HG02885 (cell line): ENCODE measurements at regions not wholly inside any gene's neighbourhood (a gene's known extent, or its start where the extent isn't known, plus 50 kb on each side); places are given as distances from the start of the nearest gene placed in this dataset.
"Not testable (repeated sequence)": the region's sequence is repeated elsewhere in the genome, so short reads cannot be mapped to it uniquely, and the experiment has no call there.

Experiments
- ATAC-seq: cut with Tn5 transposase; IDR thresholded peaks from one replicate; pipeline ENCODE4 v1.9.1; 2021; ENCODE audit warnings: mild to moderate bottlenecking; ENCODE audit not compliant: unreplicated experiment, poor library complexity

- peak; percentile 50 for ATAC-seq
These were observed 108.7 kb upstream of the TMEM170B start for GRCh38 chr6:11428895-11429294.

GRCh38 chr6:11428371-11428770 lies 109.2 kb upstream of the TMEM170B start:
- no peak for ATAC-seq

- no peak for ATAC-seq
These were observed 109.8 kb upstream of the TMEM170B start for GRCh38 chr6:11427723-11428245.

- ATAC-seq = no peak
These were observed 110.3 kb upstream of the TMEM170B start for GRCh38 chr6:11427091-11427722.

- ATAC-seq = no peak
These were observed 111.0 kb upstream of the TMEM170B start for GRCh38 chr6:11426571-11426970.

- ATAC-seq = no peak
These were observed 111.7 kb upstream of the TMEM170B start for GRCh38 chr6:11425876-11426275.

GRCh38 chr6:11425431-11425871 lies 112.1 kb upstream of the TMEM170B start:
- no peak for ATAC-seq

- no peak for ATAC-seq
These were observed 113.0 kb upstream of the TMEM170B start for GRCh38 chr6:11424395-11425034.

- no peak for ATAC-seq
These were observed 113.9 kb upstream of the TMEM170B start for GRCh38 chr6:11423667-11424066.

GRCh38 chr6:11423072-11423471 lies 114.5 kb upstream of the TMEM170B start:
- ATAC-seq = peak; percentile 73

- ATAC-seq = no peak
These were observed 117.6 kb upstream of the TMEM170B start for GRCh38 chr6:11419763-11420453.

GRCh38 chr6:11418290-11418905 lies 119.2 kb upstream of the TMEM170B start:
- ATAC-seq = no peak

GRCh38 chr6:11416936-11417576 lies 120.5 kb upstream of the TMEM170B start:
- ATAC-seq = no peak

- ATAC-seq = not testable (repeated sequence)
These were observed 121.2 kb upstream of the TMEM170B start for GRCh38 chr6:11416099-11416935.

GRCh38 chr6:11415557-11415956 lies 122.0 kb upstream of the TMEM170B start:
- ATAC-seq = no peak

- no peak for ATAC-seq
These were observed 123.2 kb upstream of the TMEM170B start for GRCh38 chr6:11414176-11414963.

GRCh38 chr6:11413728-11414127 lies 123.8 kb upstream of the TMEM170B start:
- no peak for ATAC-seq

GRCh38 chr6:11413117-11413687 lies 124.3 kb upstream of the TMEM170B start:
- no peak for ATAC-seq
